ENCODE measurements at regions not wholly inside any gene's neighbourhood (a gene's known extent, or its start where the extent isn't known, plus 50 kb on each side); places are given as distances from the start of the nearest gene placed in this dataset.
"Not testable (repeated sequence)": the region's sequence is repeated elsewhere in the genome, so short reads cannot be mapped to it uniquely, and the experiment has no call there.

DNA sequence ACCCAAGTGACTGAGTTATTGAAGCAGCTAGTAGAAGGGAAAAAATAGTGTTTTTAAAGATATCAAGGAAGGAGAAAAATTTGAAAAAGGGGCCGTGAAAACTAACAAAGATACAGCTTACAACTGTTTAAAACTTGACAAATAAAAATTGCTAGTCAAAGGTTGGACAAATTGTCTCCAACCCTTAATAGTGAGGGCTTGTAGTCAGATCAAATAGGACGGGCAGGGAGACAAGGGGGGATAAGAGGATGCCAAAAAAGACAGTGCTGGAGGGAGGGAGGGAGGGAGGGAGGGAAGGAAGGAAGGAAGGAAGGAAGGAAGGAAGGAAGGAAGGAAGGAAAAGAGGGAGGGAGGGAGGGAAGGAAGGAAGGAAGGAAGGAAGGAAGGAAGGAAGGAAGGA, 1825.8 kb upstream of the MIR17HG start:
- TF ChIP-seq, protein P1, sequence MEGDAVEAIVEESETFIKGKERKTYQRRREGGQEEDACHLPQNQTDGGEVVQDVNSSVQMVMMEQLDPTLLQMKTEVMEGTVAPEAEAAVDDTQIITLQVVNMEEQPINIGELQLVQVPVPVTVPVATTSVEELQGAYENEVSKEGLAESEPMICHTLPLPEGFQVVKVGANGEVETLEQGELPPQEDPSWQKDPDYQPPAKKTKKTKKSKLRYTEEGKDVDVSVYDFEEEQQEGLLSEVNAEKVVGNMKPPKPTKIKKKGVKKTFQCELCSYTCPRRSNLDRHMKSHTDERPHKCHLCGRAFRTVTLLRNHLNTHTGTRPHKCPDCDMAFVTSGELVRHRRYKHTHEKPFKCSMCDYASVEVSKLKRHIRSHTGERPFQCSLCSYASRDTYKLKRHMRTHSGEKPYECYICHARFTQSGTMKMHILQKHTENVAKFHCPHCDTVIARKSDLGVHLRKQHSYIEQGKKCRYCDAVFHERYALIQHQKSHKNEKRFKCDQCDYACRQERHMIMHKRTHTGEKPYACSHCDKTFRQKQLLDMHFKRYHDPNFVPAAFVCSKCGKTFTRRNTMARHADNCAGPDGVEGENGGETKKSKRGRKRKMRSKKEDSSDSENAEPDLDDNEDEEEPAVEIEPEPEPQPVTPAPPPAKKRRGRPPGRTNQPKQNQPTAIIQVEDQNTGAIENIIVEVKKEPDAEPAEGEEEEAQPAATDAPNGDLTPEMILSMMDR (IDR thresholded peaks at IDR 0.05) = not testable (repeated sequence)
- TF ChIP-seq POLR2A (IDR thresholded peaks at IDR 0.05) = not testable (repeated sequence)
